ENCODE measurements at regions not wholly inside any gene's neighbourhood (a gene's known extent, or its start where the extent isn't known, plus 50 kb on each side); places are given as distances from the start of the nearest gene placed in this dataset.

DNA sequence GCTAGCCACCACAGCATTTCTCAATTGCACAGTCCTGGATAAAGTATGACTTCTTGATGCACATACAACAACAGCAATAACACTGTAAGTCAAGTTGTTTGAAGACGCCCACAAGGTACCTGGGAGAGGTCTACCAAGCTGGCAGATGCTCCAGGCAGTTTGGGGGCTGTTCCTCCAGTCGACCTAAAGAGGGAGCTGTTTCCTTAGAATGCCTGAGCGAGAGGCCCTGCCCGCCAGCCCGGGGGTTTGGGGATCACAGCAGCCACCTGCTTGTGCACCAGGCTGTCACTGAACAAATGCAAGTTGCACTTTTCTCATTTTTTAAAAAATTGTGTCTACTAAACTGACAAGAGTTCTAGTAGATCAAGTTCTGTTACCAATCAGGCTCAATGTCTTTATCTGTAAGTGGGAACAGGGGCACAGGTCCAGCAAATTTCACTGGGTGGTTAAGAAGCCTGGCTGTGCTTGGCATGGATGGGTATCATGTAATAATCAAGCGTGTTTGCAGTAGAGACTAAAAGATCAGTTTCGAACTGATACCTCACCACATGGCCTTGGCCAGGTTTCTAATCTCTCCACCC, 193.8 kb upstream of the ADO start:
- Histone ChIP-seq H3K27ac (no peak overlapping the region), H3K4me1 (replicated peaks) (no peaks in the 10 kb centered on the region), H3K36me3 (no peaks in the 10 kb centered on the region), H3K4me3 (no peak overlapping the region), H3K9me3 (no peaks in the 10 kb centered on the region), H3K27me3 (replicated peaks; ENCODE audit: insufficient read depth) (no peaks in the 10 kb centered on the region)
- TF ChIP-seq POLR2A (IDR thresholded peaks at IDR 0.05) (no peak), POLR2AphosphoS5 (IDR thresholded peaks at IDR 0.05) (no peak)
- TF ChIP-seq, protein P1, sequence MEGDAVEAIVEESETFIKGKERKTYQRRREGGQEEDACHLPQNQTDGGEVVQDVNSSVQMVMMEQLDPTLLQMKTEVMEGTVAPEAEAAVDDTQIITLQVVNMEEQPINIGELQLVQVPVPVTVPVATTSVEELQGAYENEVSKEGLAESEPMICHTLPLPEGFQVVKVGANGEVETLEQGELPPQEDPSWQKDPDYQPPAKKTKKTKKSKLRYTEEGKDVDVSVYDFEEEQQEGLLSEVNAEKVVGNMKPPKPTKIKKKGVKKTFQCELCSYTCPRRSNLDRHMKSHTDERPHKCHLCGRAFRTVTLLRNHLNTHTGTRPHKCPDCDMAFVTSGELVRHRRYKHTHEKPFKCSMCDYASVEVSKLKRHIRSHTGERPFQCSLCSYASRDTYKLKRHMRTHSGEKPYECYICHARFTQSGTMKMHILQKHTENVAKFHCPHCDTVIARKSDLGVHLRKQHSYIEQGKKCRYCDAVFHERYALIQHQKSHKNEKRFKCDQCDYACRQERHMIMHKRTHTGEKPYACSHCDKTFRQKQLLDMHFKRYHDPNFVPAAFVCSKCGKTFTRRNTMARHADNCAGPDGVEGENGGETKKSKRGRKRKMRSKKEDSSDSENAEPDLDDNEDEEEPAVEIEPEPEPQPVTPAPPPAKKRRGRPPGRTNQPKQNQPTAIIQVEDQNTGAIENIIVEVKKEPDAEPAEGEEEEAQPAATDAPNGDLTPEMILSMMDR (IDR thresholded peaks at IDR 0.05): peak in 3 of 4 experiments; percentile 44 to 57 (median 52)
- 38% methylated on average over 7 of the region's 7 CpGs for WGBS
- intact Hi-C loops (cut with DNase I): no loop called here
- no peak for DNase-seq (ENCODE audit: low spot score)

DNA sequence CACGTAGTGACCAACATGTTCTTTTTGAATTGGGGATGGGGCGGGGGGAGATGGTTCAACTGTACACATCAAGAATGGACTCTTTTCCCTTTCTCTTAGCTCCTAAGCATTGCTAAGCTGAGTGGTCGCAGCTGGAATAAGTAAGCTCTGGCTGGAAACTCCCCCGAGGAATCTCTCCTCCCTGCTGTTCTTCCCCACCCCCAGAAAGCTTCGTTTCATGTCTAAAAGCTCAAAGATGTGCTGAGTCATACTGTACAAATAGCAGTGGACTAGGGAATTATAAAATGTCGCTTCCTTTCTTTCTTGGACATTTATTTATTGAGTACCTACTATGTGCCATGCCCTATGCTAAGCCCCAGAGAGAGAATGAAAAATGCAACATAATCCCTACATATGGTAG, 191.1 kb upstream of the ADO start:
- no peaks in the 10 kb centered on the region for H3K27me3 ChIP-seq (replicated peaks; ENCODE audit: insufficient read depth)
- WGBS: 62% methylated on average over 6 of the region's 6 CpGs
- no peak overlapping the region for H3K4me3 ChIP-seq
- H3K4me1 ChIP-seq (replicated peaks): no peaks in the 10 kb centered on the region
- no peak for TF ChIP-seq POLR2AphosphoS5 (IDR thresholded peaks at IDR 0.05)
- TF ChIP-seq, protein P1 (IDR thresholded peaks at IDR 0.05): no peak
- no peak for TF ChIP-seq POLR2A (IDR thresholded peaks at IDR 0.05)
- intact Hi-C loops (cut with DNase I): no loop called here
- H3K27ac ChIP-seq: no peak overlapping the region
- no peaks in the 10 kb centered on the region for H3K36me3 ChIP-seq
- DNase-seq (ENCODE audit: low spot score): no peak
- H3K9me3 ChIP-seq: no peaks in the 10 kb centered on the region

DNA sequence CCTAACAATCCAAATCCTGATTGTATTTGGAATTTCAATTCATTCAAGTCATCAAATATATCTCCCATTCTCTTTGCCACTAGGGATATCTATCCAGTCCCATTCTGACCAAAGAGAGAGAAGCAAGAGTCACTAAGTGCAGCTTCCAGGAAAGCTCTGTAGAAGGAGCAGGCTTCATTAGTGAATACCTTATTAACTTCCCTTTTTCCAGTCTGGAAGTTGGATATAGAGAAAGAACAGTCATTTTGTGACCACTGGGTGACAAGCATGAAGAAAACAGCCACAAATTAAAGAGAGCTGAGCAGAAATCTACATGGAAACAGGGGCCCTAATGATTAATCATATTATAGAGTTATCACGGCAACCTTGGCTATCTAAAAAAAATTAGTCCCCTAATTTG, 190.7 kb upstream of the ADO start:
- TF ChIP-seq POLR2AphosphoS5 (IDR thresholded peaks at IDR 0.05) (no peak), POLR2A (IDR thresholded peaks at IDR 0.05) (no peak)
- TF ChIP-seq, protein P1 (IDR thresholded peaks at IDR 0.05): no peak
- no peaks in the 10 kb centered on the region for H3K9me3 ChIP-seq
- H3K27ac ChIP-seq: no peak overlapping the region
- no peak for DNase-seq (ENCODE audit: low spot score)
- WGBS: 92% methylated on average over 1 of the region's 1 CpG
- H3K4me1 ChIP-seq (replicated peaks): no peaks in the 10 kb centered on the region
- intact Hi-C loops (cut with DNase I): no loop called here
- no peaks in the 10 kb centered on the region for H3K27me3 ChIP-seq (replicated peaks; ENCODE audit: insufficient read depth)
- no peak overlapping the region for H3K4me3 ChIP-seq
- H3K36me3 ChIP-seq: no peaks in the 10 kb centered on the region

DNA sequence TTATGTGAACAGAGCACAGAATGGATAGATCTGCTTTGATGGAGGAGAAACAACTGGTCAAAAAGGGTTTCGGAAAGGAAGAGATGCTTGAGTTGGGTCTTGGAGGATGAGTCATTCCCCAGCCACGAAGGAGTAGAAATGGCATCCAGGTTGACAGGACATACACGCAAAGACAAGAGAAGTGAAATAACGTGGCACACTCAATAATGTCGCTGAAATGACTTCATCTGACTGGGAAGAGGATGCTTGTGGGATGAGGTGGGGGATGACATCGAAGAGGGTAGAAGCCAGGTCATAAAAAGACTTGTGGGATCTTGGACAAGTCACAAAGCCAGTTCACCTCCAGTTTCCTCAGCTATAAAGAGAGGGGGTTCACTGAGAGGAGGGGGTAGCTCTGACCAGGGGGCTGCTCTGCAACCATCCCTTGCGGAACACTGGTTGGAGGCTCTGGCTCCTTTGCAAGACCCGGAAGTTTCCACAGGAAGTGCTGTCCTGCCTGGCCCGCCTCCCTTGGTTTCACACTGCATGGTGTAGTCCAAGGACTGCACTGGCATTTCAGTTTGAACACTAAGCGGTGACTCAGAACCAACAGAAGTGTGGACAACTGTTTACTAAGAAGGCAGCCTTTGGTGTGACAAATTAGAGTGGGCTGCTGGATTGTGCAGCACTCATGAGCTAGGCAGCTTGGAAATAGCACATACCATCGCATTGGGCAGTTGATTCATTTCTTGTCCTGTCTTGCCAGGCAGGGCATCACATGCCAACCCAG, 189.9 kb upstream of the ADO start:
- DNase-seq (ENCODE audit: low spot score): no peak
- no peaks in the 10 kb centered on the region for H3K36me3 ChIP-seq
- 74% methylated on average over 11 of the region's 11 CpGs for WGBS
- no peaks in the 10 kb centered on the region for H3K4me1 ChIP-seq (replicated peaks)
- no peak overlapping the region for H3K27ac ChIP-seq
- intact Hi-C loops (cut with DNase I): no loop called here
- no peaks in the 10 kb centered on the region for H3K9me3 ChIP-seq
- TF ChIP-seq, protein P1 (IDR thresholded peaks at IDR 0.05): no peak
- TF ChIP-seq POLR2A (IDR thresholded peaks at IDR 0.05) (no peak), POLR2AphosphoS5 (IDR thresholded peaks at IDR 0.05) (no peak)
- H3K27me3 ChIP-seq (replicated peaks; ENCODE audit: insufficient read depth): no peaks in the 10 kb centered on the region
- no peak overlapping the region for H3K4me3 ChIP-seq
